SK-N-SH (cell line): ENCODE measurements at regions not wholly inside any gene's neighbourhood (a gene's known extent, or its start where the extent isn't known, plus 50 kb on each side); places are given as distances from the start of the nearest gene placed in this dataset.

Source experiments
- CTCF ChIA-PET: fragments of 300-600, 350-600 bp; formaldehyde crosslinking; extraction: SDS; loops from one replicate; lab custom pipeline; 2021; lab: Yijun Ruan, JAX
- POLR2A ChIA-PET: fragments of 350-600 bp; sonication (Branson Sonifier 250); formaldehyde crosslinking; extraction: SDS; loops from one replicate; lab custom pipeline; 2020; ENCODE audit warnings: antibody characterized with exemption, inconsistent platforms; lab: Yijun Ruan, JAX
- DNase-seq: peaks from one replicate; pipeline ENCODE4 v3.0.0; 2012
- H2AFZ ChIP-seq: fragments of 200-600 bp; sonication (generic); 2 replicates; pipeline ENCODE4 v1.8.1; 2016; ENCODE audit warnings: antibody characterized with exemption, mild to moderate bottlenecking, low read depth
- H3F3A ChIP-seq: fragments of 200-600 bp; sonication (generic); replicated peaks from 2 replicates; pipeline ENCODE3; 2016; ENCODE audit warnings: antibody characterized with exemption, mild to moderate bottlenecking; ENCODE audit not compliant: insufficient read depth
- H3K27ac ChIP-seq, 2 experiments: fragments of 200-500 bp in 1 of 2; fragments of 200-600 bp in 1 of 2; sonication (Bioruptor generic) in 1 of 2; sonication (generic), shearing (Covaris generic) in 1 of 2; 2 replicates each; pipeline versions ENCODE4 v1.5.1 to v1.6.1; 2014 to 2016; ENCODE audit warnings: low read depth in 2 of 2, inconsistent platforms in 1 of 2, low read length in 1 of 2, mild to moderate bottlenecking in 1 of 2, mixed read lengths in 1 of 2
- H3K27me3 ChIP-seq: fragments of 200-600 bp; sonication (generic), shearing (Covaris generic); 2 replicates; pipeline ENCODE4 v1.6.1; 2016; ENCODE audit warnings: mixed run types; ENCODE audit not compliant: insufficient read depth
- H3K36me3 ChIP-seq, 2 experiments: fragments of 200-500 bp in 1 of 2; fragments of 200-600 bp in 1 of 2; sonication (Bioruptor generic) in 1 of 2; sonication (generic) in 1 of 2; replicated peaks in 1 of 2; 2 replicates each; pipeline versions ENCODE3 to v1.5.1; 2014 to 2016; ENCODE audit warnings: low read length in 1 of 2, mild to moderate bottlenecking in 1 of 2; ENCODE audit not compliant: insufficient read depth in 2 of 2, control insufficient read depth in 1 of 2
- H3K4me1 ChIP-seq, 2 experiments: fragments of 200-500 bp in 1 of 2; fragments of 200-600 bp in 1 of 2; sonication (Bioruptor generic) in 1 of 2; sonication (generic), shearing (Covaris generic) in 1 of 2; 2 replicates each; pipeline versions ENCODE4 v1.5.1 to v1.6.1; 2014 to 2016; ENCODE audit warnings: low read depth in 1 of 2, low read length in 1 of 2, mixed run types in 1 of 2; ENCODE audit not compliant: insufficient read depth in 2 of 2, control insufficient read depth in 1 of 2
- H3K4me2 ChIP-seq: fragments of 200-600 bp; sonication (generic), shearing (Covaris generic); 2 replicates; pipeline ENCODE4 v1.6.1; 2017; ENCODE audit warnings: mixed run types
- H3K4me3 ChIP-seq, 2 experiments: fragments of 200-500 bp in 1 of 2; fragments of 200-600 bp in 1 of 2; sonication (Bioruptor generic) in 1 of 2; sonication (generic), shearing (Covaris generic) in 1 of 2; 2 replicates each; pipeline versions ENCODE4 v1.5.1 to v1.8.1; 2014 to 2016; ENCODE audit warnings: low read depth in 2 of 2, inconsistent platforms in 1 of 2, low read length in 1 of 2, mild to moderate bottlenecking in 1 of 2, mixed read lengths in 1 of 2, moderate library complexity in 1 of 2
- H3K79me2 ChIP-seq: fragments of 200-600 bp; sonication (generic); 2 replicates; pipeline ENCODE4 v1.8.1; 2017; ENCODE audit warnings: mild to moderate bottlenecking; ENCODE audit not compliant: insufficient read depth
- H3K9ac ChIP-seq: fragments of 200-600 bp; sonication (generic); 2 replicates; pipeline ENCODE4 v1.6.1; 2017; ENCODE audit warnings: mixed run types
- H3K9me2 ChIP-seq: fragments of 200-600 bp; sonication (generic); 2 replicates; pipeline ENCODE4 v1.6.1; 2017; ENCODE audit warnings: mixed run types
- H3K9me3 ChIP-seq: fragments of 200-600 bp; sonication (generic); 2 replicates; pipeline ENCODE4 v1.6.1; 2017; ENCODE audit warnings: mixed run types, mild to moderate bottlenecking, moderate library complexity
- H4K20me1 ChIP-seq: fragments of 200-600 bp; sonication (generic); 2 replicates; pipeline ENCODE4 v1.6.1; 2017; ENCODE audit warnings: mild to moderate bottlenecking, mixed run types; ENCODE audit not compliant: insufficient read depth
- CHD2 ChIP-seq: fragments of 150-350 bp; IDR thresholded peaks from 2 replicates; pipeline ENCODE4 v1.6.1; 2018; ENCODE audit warnings: low read length; ENCODE audit not compliant: partially characterized antibody
- ELF1 ChIP-seq: IDR thresholded peaks from 2 replicates; pipeline ENCODE4 v1.4.0; 2012
- EP300 ChIP-seq, 2 experiments: IDR thresholded peaks; 2 replicates each; pipeline versions ENCODE4 v1.4.0 to v1.6.1; 2012; ENCODE audit warnings: borderline replicate concordance in 1 of 2, low read depth in 1 of 2, low read length in 1 of 2
- EZH2phosphoT487 ChIP-seq: fragments of 200-600 bp; sonication (generic); IDR thresholded peaks from 2 replicates; pipeline ENCODE4 v1.6.1; 2017; ENCODE audit warnings: low read depth, mixed run types, mild to moderate bottlenecking, antibody characterized with exemption, moderate library complexity, borderline replicate concordance
- MXI1 ChIP-seq: IDR thresholded peaks from 2 replicates; pipeline ENCODE4 v1.6.1; 2012; ENCODE audit warnings: mild to moderate bottlenecking, low read depth, low read length, improper control_type of control experiment
- NFIC ChIP-seq: IDR thresholded peaks from 2 replicates; pipeline ENCODE4 v1.4.0; 2012; ENCODE audit warnings: borderline replicate concordance
- RCOR1 ChIP-seq: fragments of 150-350 bp; IDR thresholded peaks from 2 replicates; pipeline ENCODE4 v1.6.1; 2017; ENCODE audit warnings: antibody characterized with exemption, low read length
- RFX5 ChIP-seq: IDR thresholded peaks from 2 replicates; pipeline ENCODE4 v1.6.1; 2012; ENCODE audit warnings: mild to moderate bottlenecking, improper control_type of control experiment, low read length
- SMC3 ChIP-seq: IDR thresholded peaks from 2 replicates; pipeline ENCODE4 v1.6.1; 2012; ENCODE audit warnings: low read depth, low read length, improper control_type of control experiment
- TAF1 ChIP-seq: IDR thresholded peaks from 2 replicates; pipeline ENCODE4 v1.6.1; 2012; ENCODE audit warnings: low read depth, mild to moderate bottlenecking, low read length, moderate library complexity, borderline replicate concordance
- YY1 ChIP-seq: IDR thresholded peaks from 2 replicates; pipeline ENCODE4 v1.4.0; 2012; ENCODE audit warnings: low read depth, mild to moderate bottlenecking
- WGBS: methylation state at CpG from one replicate; pipeline ENCODE4 v1.1.6; 2017; ENCODE audit warnings: low lambda C conversion rate; 5-methylcytosine and 5-hydroxymethylcytosine counted together
- TF ChIP-seq, protein P1 (sequence below): IDR thresholded peaks from 2 replicates; pipeline ENCODE4; 2012
- TF ChIP-seq, protein P2 (sequence below): IDR thresholded peaks from 2 replicates; pipeline ENCODE4 v1.4.0; 2012; ENCODE audit warnings: low read depth, borderline replicate concordance
- TF ChIP-seq, protein P3 (sequence below): IDR thresholded peaks from 2 replicates; pipeline ENCODE4 v1.4.0; 2012; ENCODE audit warnings: low read depth, borderline replicate concordance
- TF ChIP-seq, protein P4 (sequence below): IDR thresholded peaks from 2 replicates; pipeline ENCODE4 v1.4.0; 2012; ENCODE audit warnings: low read depth
- TF ChIP-seq, protein P5 (sequence below): IDR thresholded peaks from 2 replicates; pipeline ENCODE4 v1.6.1; 2012; ENCODE audit warnings: mild to moderate bottlenecking, low read depth, low read length, moderate library complexity

DNA sequence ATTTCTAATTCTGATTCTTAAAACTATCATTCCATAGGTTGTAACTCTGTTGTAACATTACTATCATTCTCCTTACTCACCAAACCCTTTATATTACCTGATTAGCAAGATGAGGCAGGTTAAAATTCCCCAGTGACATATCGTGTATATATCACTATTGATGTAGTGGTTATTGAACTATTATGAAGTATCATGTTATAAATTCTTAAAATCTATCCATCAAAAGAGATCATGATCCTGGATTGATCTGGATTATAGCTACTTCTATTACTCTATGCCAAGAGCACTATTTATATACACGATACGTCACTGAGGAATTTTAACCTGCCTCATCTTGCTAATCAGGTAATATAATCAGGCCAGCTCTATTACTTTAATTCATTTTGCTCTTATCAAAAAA lies 533.9 kb downstream of the SLITRK6 start:
- 92% methylated on average over 3 of the region's 3 CpGs for WGBS
- CTCF ChIA-PET = no interaction called here

DNA sequence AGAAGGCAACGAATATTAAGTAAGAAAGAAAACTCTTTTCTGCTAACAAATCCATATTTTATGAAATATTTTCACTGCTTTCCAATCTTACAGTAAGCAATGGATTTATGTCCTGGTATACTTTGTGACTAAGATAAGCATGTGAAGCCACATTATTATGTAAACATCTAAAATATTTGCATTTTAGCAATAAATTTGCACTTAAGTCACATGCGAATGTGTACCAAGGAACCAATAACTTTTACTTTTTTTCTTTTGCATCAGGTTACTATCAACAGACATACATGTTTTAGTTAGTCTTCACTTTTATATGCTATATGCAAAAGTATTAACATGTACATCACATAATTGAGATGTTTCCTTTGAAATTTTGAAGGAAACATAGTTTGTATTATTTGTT lies 536.7 kb downstream of the SLITRK6 start:
- Histone ChIP-seq H3F3A (no peaks in the 10 kb centered on the region), H3K9me2 (no peaks in the 10 kb centered on the region), H3K27ac (no peak overlapping the region), H3K27me3 (no peaks in the 10 kb centered on the region), H4K20me1 (no peaks in the 10 kb centered on the region), H3K9me3 (no peaks in the 10 kb centered on the region), H3K36me3 (no peaks in the 10 kb centered on the region), H3K4me2 (no peak overlapping the region), H3K9ac (no peak overlapping the region), H3K79me2 (no peaks in the 10 kb centered on the region), H2AFZ (no peak overlapping the region), H3K4me1 (peaks cover 0 to 15% of the 10 kb centered on the region in 2 experiments; a peak in 2 of 4 replicates), H3K4me3 (no peak overlapping the region)
- ChIA-PET CTCF (no interaction called here), POLR2A (no interaction called here)
- WGBS = 83% methylated on average over 2 of the region's 2 CpGs
- DNase-seq = no peak
- TF ChIP-seq NFIC (no peak), EZH2phosphoT487 (no peak), EP300 (IDR thresholded peaks at IDR 0.05; ENCODE audit: borderline replicate concordance in 1 of 2, low read depth in 1 of 2, low read length in 1 of 2) (no peak), YY1 (no peak), RFX5 (no peak), CHD2 (no peak), ELF1 (no peak)
- TF ChIP-seq, protein P1, sequence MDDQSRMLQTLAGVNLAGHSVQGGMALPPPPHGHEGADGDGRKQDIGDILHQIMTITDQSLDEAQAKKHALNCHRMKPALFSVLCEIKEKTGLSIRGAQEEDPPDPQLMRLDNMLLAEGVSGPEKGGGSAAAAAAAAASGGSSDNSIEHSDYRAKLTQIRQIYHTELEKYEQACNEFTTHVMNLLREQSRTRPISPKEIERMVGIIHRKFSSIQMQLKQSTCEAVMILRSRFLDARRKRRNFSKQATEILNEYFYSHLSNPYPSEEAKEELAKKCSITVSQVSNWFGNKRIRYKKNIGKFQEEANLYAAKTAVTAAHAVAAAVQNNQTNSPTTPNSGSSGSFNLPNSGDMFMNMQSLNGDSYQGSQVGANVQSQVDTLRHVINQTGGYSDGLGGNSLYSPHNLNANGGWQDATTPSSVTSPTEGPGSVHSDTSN = no peak
- TF ChIP-seq, protein P2, sequence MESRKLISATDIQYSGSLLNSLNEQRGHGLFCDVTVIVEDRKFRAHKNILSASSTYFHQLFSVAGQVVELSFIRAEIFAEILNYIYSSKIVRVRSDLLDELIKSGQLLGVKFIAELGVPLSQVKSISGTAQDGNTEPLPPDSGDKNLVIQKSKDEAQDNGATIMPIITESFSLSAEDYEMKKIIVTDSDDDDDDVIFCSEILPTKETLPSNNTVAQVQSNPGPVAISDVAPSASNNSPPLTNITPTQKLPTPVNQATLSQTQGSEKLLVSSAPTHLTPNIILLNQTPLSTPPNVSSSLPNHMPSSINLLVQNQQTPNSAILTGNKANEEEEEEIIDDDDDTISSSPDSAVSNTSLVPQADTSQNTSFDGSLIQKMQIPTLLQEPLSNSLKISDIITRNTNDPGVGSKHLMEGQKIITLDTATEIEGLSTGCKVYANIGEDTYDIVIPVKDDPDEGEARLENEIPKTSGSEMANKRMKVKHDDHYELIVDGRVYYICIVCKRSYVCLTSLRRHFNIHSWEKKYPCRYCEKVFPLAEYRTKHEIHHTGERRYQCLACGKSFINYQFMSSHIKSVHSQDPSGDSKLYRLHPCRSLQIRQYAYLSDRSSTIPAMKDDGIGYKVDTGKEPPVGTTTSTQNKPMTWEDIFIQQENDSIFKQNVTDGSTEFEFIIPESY = no peak
- TF ChIP-seq, protein P3, sequence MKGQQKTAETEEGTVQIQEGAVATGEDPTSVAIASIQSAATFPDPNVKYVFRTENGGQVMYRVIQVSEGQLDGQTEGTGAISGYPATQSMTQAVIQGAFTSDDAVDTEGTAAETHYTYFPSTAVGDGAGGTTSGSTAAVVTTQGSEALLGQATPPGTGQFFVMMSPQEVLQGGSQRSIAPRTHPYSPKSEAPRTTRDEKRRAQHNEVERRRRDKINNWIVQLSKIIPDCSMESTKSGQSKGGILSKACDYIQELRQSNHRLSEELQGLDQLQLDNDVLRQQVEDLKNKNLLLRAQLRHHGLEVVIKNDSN = no peak

More for the DNA sequence above, 533.9 kb downstream of the SLITRK6 start:
- DNase-seq = no peak
- Histone ChIP-seq H3K79me2 (no peaks in the 10 kb centered on the region), H4K20me1 (no peaks in the 10 kb centered on the region), H3K9ac (no peak overlapping the region), H3K27me3 (no peaks in the 10 kb centered on the region), H3K4me2 (no peak overlapping the region), H3K27ac (no peak overlapping the region), H3K4me3 (no peak overlapping the region), H3K36me3 (no peaks in the 10 kb centered on the region), H3F3A (no peaks in the 10 kb centered on the region), H3K9me2 (no peaks in the 10 kb centered on the region), H2AFZ (no peak overlapping the region), H3K4me1 (peaks cover 0 to 15% of the 10 kb centered on the region in 2 experiments; a peak in 2 of 4 replicates), H3K9me3 (no peaks in the 10 kb centered on the region)
- TF ChIP-seq SMC3 (no peak), RCOR1 (no peak), TAF1 (no peak), MXI1 (no peak), ELF1 (no peak)
- TF ChIP-seq, protein P4, sequence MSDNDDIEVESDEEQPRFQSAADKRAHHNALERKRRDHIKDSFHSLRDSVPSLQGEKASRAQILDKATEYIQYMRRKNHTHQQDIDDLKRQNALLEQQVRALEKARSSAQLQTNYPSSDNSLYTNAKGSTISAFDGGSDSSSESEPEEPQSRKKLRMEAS = no peak
- TF ChIP-seq, protein P5, sequence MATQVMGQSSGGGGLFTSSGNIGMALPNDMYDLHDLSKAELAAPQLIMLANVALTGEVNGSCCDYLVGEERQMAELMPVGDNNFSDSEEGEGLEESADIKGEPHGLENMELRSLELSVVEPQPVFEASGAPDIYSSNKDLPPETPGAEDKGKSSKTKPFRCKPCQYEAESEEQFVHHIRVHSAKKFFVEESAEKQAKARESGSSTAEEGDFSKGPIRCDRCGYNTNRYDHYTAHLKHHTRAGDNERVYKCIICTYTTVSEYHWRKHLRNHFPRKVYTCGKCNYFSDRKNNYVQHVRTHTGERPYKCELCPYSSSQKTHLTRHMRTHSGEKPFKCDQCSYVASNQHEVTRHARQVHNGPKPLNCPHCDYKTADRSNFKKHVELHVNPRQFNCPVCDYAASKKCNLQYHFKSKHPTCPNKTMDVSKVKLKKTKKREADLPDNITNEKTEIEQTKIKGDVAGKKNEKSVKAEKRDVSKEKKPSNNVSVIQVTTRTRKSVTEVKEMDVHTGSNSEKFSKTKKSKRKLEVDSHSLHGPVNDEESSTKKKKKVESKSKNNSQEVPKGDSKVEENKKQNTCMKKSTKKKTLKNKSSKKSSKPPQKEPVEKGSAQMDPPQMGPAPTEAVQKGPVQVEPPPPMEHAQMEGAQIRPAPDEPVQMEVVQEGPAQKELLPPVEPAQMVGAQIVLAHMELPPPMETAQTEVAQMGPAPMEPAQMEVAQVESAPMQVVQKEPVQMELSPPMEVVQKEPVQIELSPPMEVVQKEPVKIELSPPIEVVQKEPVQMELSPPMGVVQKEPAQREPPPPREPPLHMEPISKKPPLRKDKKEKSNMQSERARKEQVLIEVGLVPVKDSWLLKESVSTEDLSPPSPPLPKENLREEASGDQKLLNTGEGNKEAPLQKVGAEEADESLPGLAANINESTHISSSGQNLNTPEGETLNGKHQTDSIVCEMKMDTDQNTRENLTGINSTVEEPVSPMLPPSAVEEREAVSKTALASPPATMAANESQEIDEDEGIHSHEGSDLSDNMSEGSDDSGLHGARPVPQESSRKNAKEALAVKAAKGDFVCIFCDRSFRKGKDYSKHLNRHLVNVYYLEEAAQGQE = no peak
- TF ChIP-seq, protein P2 = no peak
- POLR2A ChIA-PET = no interaction called here
